H1 (cell line): ENCODE measurements at regions not wholly inside any gene's neighbourhood (a gene's known extent, or its start where the extent isn't known, plus 50 kb on each side); places are given as distances from the start of the nearest gene placed in this dataset.

Experiments used
- CTCF ChIA-PET: fragments of 300-600 bp; sonication (Branson Sonifier 250); formaldehyde crosslinking; loops from one replicate; lab custom pipeline; 2021; ENCODE audit not compliant: partially characterized antibody; lab: Charles Lee
- POLR2A ChIA-PET: fragments of 300-600 bp; sonication (Branson Sonifier 250); formaldehyde crosslinking; loops from one replicate; lab custom pipeline; 2021; ENCODE audit warnings: inconsistent platforms; ENCODE audit not compliant: partially characterized antibody; lab: Charles Lee
- DNase-seq, 2 experiments: peaks; one replicate each; pipeline versions ENCODE4 v3.0.0 to v3.0.0-alpha.2; 2010 to 2022; ENCODE audit warnings: low spot score in 2 of 2, low read depth in 1 of 2, mixed read lengths in 1 of 2
- FAIRE-seq: peaks from 2 replicates; lab custom pipeline; 2011; peaks lifted over from hg19 to GRCh38; lab: Jason Lieb, UNC
- H2AFZ ChIP-seq: 2 replicates; pipeline ENCODE4 v1.8.1; 2012; ENCODE audit warnings: low read length, inconsistent platforms
- H2AK5ac ChIP-seq: 2 replicates; pipeline ENCODE4 v1.6.1; 2013; ENCODE audit warnings: low read depth, low read length
- H2BK120ac ChIP-seq: replicated peaks from 2 replicates; pipeline ENCODE3; 2013; ENCODE audit warnings: low read depth, low read length, inconsistent platforms
- H2BK12ac ChIP-seq: 2 replicates; pipeline ENCODE4 v1.6.1; 2013; ENCODE audit warnings: low read depth, low read length
- H2BK15ac ChIP-seq: 2 replicates; pipeline ENCODE4 v1.6.1; 2013; ENCODE audit warnings: low read length
- H2BK20ac ChIP-seq: 2 replicates; pipeline ENCODE4 v1.6.1; 2013; ENCODE audit warnings: low read length
- H2BK5ac ChIP-seq: 2 replicates; pipeline ENCODE4 v1.6.1; 2013; ENCODE audit warnings: low read depth, low read length
- H3K14ac ChIP-seq: 2 replicates; pipeline ENCODE4 v1.6.1; 2013; ENCODE audit warnings: inconsistent platforms; ENCODE audit not compliant: insufficient read length
- H3K18ac ChIP-seq: 2 replicates; pipeline ENCODE4 v1.6.1; 2013; ENCODE audit warnings: low read length; ENCODE audit errors: extremely low read depth
- H3K23ac ChIP-seq: 2 replicates; pipeline ENCODE4 v1.6.1; 2013; ENCODE audit warnings: inconsistent platforms; ENCODE audit not compliant: insufficient read length
- H3K23me2 ChIP-seq: 2 replicates; pipeline ENCODE4 v1.6.1; 2013; ENCODE audit warnings: low read depth, low read length
- H3K27ac ChIP-seq: 2 replicates; pipeline ENCODE4 v1.6.1; 2011; ENCODE audit warnings: low read depth, low read length, inconsistent platforms
- H3K27me3 ChIP-seq, 4 experiments: replicated peaks in 1 of 4; 1 replicate in 1 of 4; 2 replicates in 3 of 4; pipeline versions ENCODE4 v1.6.1 to v1.8.1; 2011 to 2013; ENCODE audit warnings: low read length in 3 of 4, mild to moderate bottlenecking in 3 of 4, inconsistent platforms in 2 of 4, mixed read lengths in 2 of 4, moderate library complexity in 1 of 4; ENCODE audit not compliant: control insufficient read depth in 3 of 4, insufficient read depth in 3 of 4; ENCODE audit errors: extremely low read depth in 1 of 4
- H3K36me3 ChIP-seq, 4 experiments: 2 replicates each; pipeline versions ENCODE4 v1.6.1 to v1.8.1; 2011 to 2013; ENCODE audit warnings: mild to moderate bottlenecking in 4 of 4, low read length in 3 of 4, moderate library complexity in 2 of 4, control low read depth in 1 of 4, inconsistent platforms in 1 of 4; ENCODE audit not compliant: insufficient read depth in 4 of 4, control insufficient read depth in 2 of 4
- H3K4ac ChIP-seq: replicated peaks from 2 replicates; pipeline ENCODE3; 2013; ENCODE audit warnings: low read length, low read depth, mixed read lengths, inconsistent platforms; ENCODE audit not compliant: insufficient read length
- H3K4me1 ChIP-seq, 4 experiments: replicated peaks in 1 of 4; 1 replicate in 1 of 4; 2 replicates in 3 of 4; pipeline versions ENCODE4 v1.6.1 to v1.8.1; 2011 to 2013; ENCODE audit warnings: low read length in 3 of 4, inconsistent platforms in 2 of 4, mixed read lengths in 1 of 4; ENCODE audit not compliant: insufficient read depth in 4 of 4, control insufficient read depth in 3 of 4
- H3K4me2 ChIP-seq, 2 experiments: 2 replicates each; pipeline versions ENCODE4 v1.6.1 to v1.8.1; 2011 to 2013; ENCODE audit warnings: low read depth in 2 of 2, low read length in 2 of 2, control low read depth in 1 of 2, inconsistent platforms in 1 of 2, mild to moderate bottlenecking in 1 of 2; ENCODE audit not compliant: insufficient read depth in 1 of 2
- H3K4me3 ChIP-seq, 4 experiments: fragments of 200-600, 300-600 bp in 1 of 4; sonication (generic), shearing (Covaris generic), sonication (Bioruptor Twin) in 1 of 4; 2 replicates each; pipeline versions ENCODE4 v1.5.1 to v1.8.1; 2011 to 2016; ENCODE audit warnings: low read length in 4 of 4, low read depth in 3 of 4, control low read depth in 2 of 4, inconsistent platforms in 2 of 4, mild to moderate bottlenecking in 2 of 4, mixed read lengths in 1 of 4, moderate library complexity in 1 of 4; ENCODE audit not compliant: insufficient read depth in 2 of 4; ENCODE audit errors: extremely low read depth in 1 of 4
- H3K56ac ChIP-seq: replicated peaks from 2 replicates; pipeline ENCODE3; 2013; ENCODE audit warnings: low read depth, mild to moderate bottlenecking, mixed read lengths, low read length, inconsistent platforms; ENCODE audit not compliant: insufficient read length
- H3K79me1 ChIP-seq: 2 replicates; pipeline ENCODE4 v1.6.1; 2013; ENCODE audit warnings: low read depth, low read length, control low read depth
- H3K79me2 ChIP-seq, 2 experiments: 2 replicates each; pipeline versions ENCODE4 v1.6.1 to v1.8.1; 2012 to 2013; ENCODE audit warnings: low read length in 2 of 2, mild to moderate bottlenecking in 2 of 2, inconsistent platforms in 1 of 2; ENCODE audit not compliant: insufficient read depth in 2 of 2, control insufficient read depth in 1 of 2
- H3K9ac ChIP-seq, 4 experiments: replicated peaks in 1 of 4; 1 replicate in 1 of 4; 2 replicates in 3 of 4; pipeline versions ENCODE4 v1.6.1 to v1.8.1; 2011 to 2013; ENCODE audit warnings: low read depth in 3 of 4, low read length in 3 of 4, control low read depth in 2 of 4, mild to moderate bottlenecking in 2 of 4, moderate library complexity in 2 of 4, inconsistent platforms in 1 of 4; ENCODE audit errors: extremely low read depth in 1 of 4
- H3K9me3 ChIP-seq, 2 experiments: 2 replicates each; pipeline versions ENCODE4 v1.6.1 to v1.8.1; 2012 to 2013; ENCODE audit warnings: mild to moderate bottlenecking in 2 of 2, moderate library complexity in 2 of 2, control low read depth in 1 of 2, inconsistent platforms in 1 of 2, low read depth in 1 of 2, low read length in 1 of 2, mixed read lengths in 1 of 2; ENCODE audit not compliant: insufficient read depth in 2 of 2
- H4K20me1 ChIP-seq, 2 experiments: replicated peaks in 1 of 2; 2 replicates each; pipeline versions ENCODE3 to v1.8.1; 2011 to 2013; ENCODE audit warnings: inconsistent platforms in 2 of 2, low read length in 2 of 2, mild to moderate bottlenecking in 1 of 2; ENCODE audit not compliant: insufficient read depth in 2 of 2, control insufficient read depth in 1 of 2
- H4K5ac ChIP-seq: 2 replicates; pipeline ENCODE4 v1.6.1; 2013; ENCODE audit warnings: low read length, low read depth, mixed read lengths, inconsistent platforms; ENCODE audit not compliant: insufficient read length
- H4K8ac ChIP-seq: 2 replicates; pipeline ENCODE4 v1.8.0; 2013; ENCODE audit warnings: mild to moderate bottlenecking, moderate library complexity, low read length, inconsistent platforms; ENCODE audit not compliant: insufficient read depth; ENCODE audit errors: extremely low read depth
- H4K91ac ChIP-seq: replicated peaks from 2 replicates; pipeline ENCODE3; 2013; ENCODE audit warnings: low read length, mixed read lengths, inconsistent platforms; ENCODE audit not compliant: insufficient read length
- CTBP2 ChIP-seq: IDR thresholded peaks from 2 replicates; pipeline ENCODE4 v1.7.0; 2011; ENCODE audit warnings: borderline replicate concordance, mild to moderate bottlenecking, moderate library complexity, mixed read lengths, low read length; ENCODE audit not compliant: insufficient read depth, insufficient read length
- MAFK ChIP-seq: IDR thresholded peaks from 2 replicates; pipeline ENCODE4 v1.6.1; 2012; ENCODE audit warnings: low read depth, mild to moderate bottlenecking, improper control_type of control experiment, low read length
- NRF1 ChIP-seq: IDR thresholded peaks from 2 replicates; pipeline ENCODE4 v1.6.1; 2011; ENCODE audit warnings: mild to moderate bottlenecking, low read depth, low read length, improper control_type of control experiment
- RBBP5 ChIP-seq: IDR thresholded peaks from 2 replicates; pipeline ENCODE4 v1.7.1; 2012; ENCODE audit warnings: low read depth, mild to moderate bottlenecking, inconsistent platforms, low read length, moderate library complexity, borderline replicate concordance
- RFX5 ChIP-seq: IDR thresholded peaks from 2 replicates; pipeline ENCODE4 v1.6.1; 2011; ENCODE audit warnings: low read depth, low read length, improper control_type of control experiment, borderline replicate concordance
- RXRA ChIP-seq: IDR thresholded peaks from 2 replicates; pipeline ENCODE4 v1.6.1; 2011; ENCODE audit warnings: low read depth, mild to moderate bottlenecking, low read length, moderate library complexity; ENCODE audit not compliant: insufficient read depth
- SP1 ChIP-seq: IDR thresholded peaks from 2 replicates; pipeline ENCODE4 v1.6.1; 2011; ENCODE audit warnings: low read depth, low read length
- ZNF274 ChIP-seq: IDR thresholded peaks from 2 replicates; pipeline ENCODE4 v1.7.0; 2012; ENCODE audit warnings: low read length, borderline replicate concordance; ENCODE audit errors: extremely low read depth
- WGBS, 2 experiments: shearing (Covaris generic) in 1 of 2; methylation state at CpG; one replicate each; pipeline versions ENCODE4 v1.1.6 to v1.1.7; 2013 to 2015; ENCODE audit warnings: low lambda C conversion rate in 2 of 2, mixed read lengths in 2 of 2, inconsistent platforms in 1 of 2, low coverage in 1 of 2, missing lambda C conversion rate in 1 of 2; ENCODE audit not compliant: insufficient replicate concordance in 2 of 2, insufficient coverage in 1 of 2, insufficient read length in 1 of 2; ENCODE audit errors: extremely low coverage in 1 of 2, missing lambda C conversion rate in 1 of 2; 5-methylcytosine and 5-hydroxymethylcytosine counted together
- TF ChIP-seq, protein P1 (sequence below): IDR thresholded peaks from 2 replicates; pipeline ENCODE4 v1.6.1; 2011; ENCODE audit warnings: low read depth, mild to moderate bottlenecking, low read length; ENCODE audit not compliant: insufficient read depth

DNA sequence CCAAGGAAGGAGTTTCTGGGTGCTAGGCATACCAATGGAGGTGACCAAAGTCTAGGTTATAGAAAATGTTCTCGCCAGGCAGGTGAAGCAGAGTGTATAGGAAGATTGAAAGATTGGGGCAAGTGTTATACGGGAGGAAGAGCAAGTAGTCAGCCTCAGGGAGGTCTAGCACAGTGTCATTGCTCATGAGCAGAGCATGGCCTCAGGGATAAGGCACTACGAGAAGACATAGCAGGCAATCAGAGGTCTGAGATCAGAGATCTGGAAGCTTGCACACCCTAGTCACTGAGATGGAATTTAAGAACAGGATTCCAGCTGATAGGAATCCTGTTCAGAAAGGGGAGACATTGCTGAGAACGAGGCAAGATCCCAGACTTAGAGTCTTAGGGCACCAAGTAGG, 350.0 kb upstream of the CASK start (continued):
- TF ChIP-seq RFX5 = no peak

- CTCF ChIA-PET = interaction anchor here (0.6 kb wide), 1 partner anchor 217 kb away, joined by 3 read pairs; no protein-coding TSS in a partner anchor
- Histone ChIP-seq H2AFZ (no peak overlapping the region), H3K36me3 (no peaks in the 10 kb centered on the region), H3K56ac (no peak overlapping the region), H3K79me1 (no peaks in the 10 kb centered on the region), H4K5ac (no peak overlapping the region), H3K23me2 (no peaks in the 10 kb centered on the region), H2BK15ac (no peak overlapping the region), H2BK120ac (no peak overlapping the region), H3K27me3 (no peaks in the 10 kb centered on the region), H3K14ac (no peak overlapping the region), H3K4me3 (no peak overlapping the region), H3K4ac (no peak overlapping the region), H3K18ac (no peak overlapping the region), H3K23ac (no peak overlapping the region), H3K9ac (no peak overlapping the region), H4K91ac (no peak overlapping the region), H4K8ac (no peak overlapping the region), H3K79me2 (no peaks in the 10 kb centered on the region), H2BK5ac (no peak overlapping the region), H4K20me1 (no peaks in the 10 kb centered on the region), H2AK5ac (no peak overlapping the region), H2BK12ac (no peak overlapping the region), H2BK20ac (no peak overlapping the region), H3K27ac (no peak overlapping the region), H3K4me1 (no peaks in the 10 kb centered on the region), H3K9me3 (no peaks in the 10 kb centered on the region), H3K4me2 (no peak overlapping the region)
- WGBS, 2 experiments = 89% methylated on average over 2 of the region's 2 CpGs; no CpG with 5 or more reads in 1 of the 2 experiments
- DNase-seq (no peak), FAIRE-seq (no peak)
- POLR2A ChIA-PET = no interaction called here
- no peak for TF ChIP-seq ZNF274
- no peak for TF ChIP-seq MAFK
- TF ChIP-seq NRF1 = no peak
- no peak for TF ChIP-seq CTBP2
- no peak for TF ChIP-seq SP1
- TF ChIP-seq, protein P1, sequence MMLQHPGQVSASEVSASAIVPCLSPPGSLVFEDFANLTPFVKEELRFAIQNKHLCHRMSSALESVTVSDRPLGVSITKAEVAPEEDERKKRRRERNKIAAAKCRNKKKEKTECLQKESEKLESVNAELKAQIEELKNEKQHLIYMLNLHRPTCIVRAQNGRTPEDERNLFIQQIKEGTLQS = no peak
- TF ChIP-seq RXRA = no peak
- no peak for TF ChIP-seq RBBP5
Observed at GRCh38 chrX:42269186-42269585, 345.8 kb upstream of the CASK start.
